Osteocyte (in vitro differentiated cells): ENCODE measurements at regions not wholly inside any gene's neighbourhood (a gene's known extent, or its start where the extent isn't known, plus 50 kb on each side); places are given as distances from the start of the nearest gene placed in this dataset.

Source experiments
- DNase-seq: peaks from one replicate; pipeline ENCODE4 v3.0.0; 2021; ENCODE audit warnings: mixed read lengths; ENCODE audit not compliant: unreplicated experiment; ENCODE audit errors: extremely low spot score
- H3K27ac Mint-ChIP-seq: one replicate; pipeline ENCODE4 v1.8.0; 2021; ENCODE audit warnings: mild to moderate bottlenecking, mixed read lengths; ENCODE audit not compliant: unreplicated experiment
- H3K27me3 Mint-ChIP-seq: one replicate; pipeline ENCODE4 v1.8.0; 2021; ENCODE audit warnings: mixed read lengths; ENCODE audit not compliant: unreplicated experiment
- H3K36me3 Mint-ChIP-seq: one replicate; pipeline ENCODE4 v1.8.0; 2021; ENCODE audit warnings: mixed read lengths; ENCODE audit not compliant: unreplicated experiment
- H3K4me1 Mint-ChIP-seq: one replicate; pipeline ENCODE4 v1.8.0; 2021; ENCODE audit warnings: mixed read lengths; ENCODE audit not compliant: unreplicated experiment
- H3K4me3 Mint-ChIP-seq: one replicate; pipeline ENCODE4 v1.8.0; 2021; ENCODE audit warnings: mild to moderate bottlenecking, moderate library complexity, mixed read lengths; ENCODE audit not compliant: unreplicated experiment
- H3K9me3 Mint-ChIP-seq: one replicate; pipeline ENCODE4 v1.8.0; 2021; ENCODE audit warnings: mixed read lengths; ENCODE audit not compliant: unreplicated experiment
- TF ChIP-seq, protein P1 (sequence below): fragments of 200-600 bp; sonication (generic); IDR thresholded peaks from 2 replicates; pipeline ENCODE4 v1.5.0; 2021; ENCODE audit warnings: antibody characterized with exemption, mild to moderate bottlenecking, moderate library complexity

DNA sequence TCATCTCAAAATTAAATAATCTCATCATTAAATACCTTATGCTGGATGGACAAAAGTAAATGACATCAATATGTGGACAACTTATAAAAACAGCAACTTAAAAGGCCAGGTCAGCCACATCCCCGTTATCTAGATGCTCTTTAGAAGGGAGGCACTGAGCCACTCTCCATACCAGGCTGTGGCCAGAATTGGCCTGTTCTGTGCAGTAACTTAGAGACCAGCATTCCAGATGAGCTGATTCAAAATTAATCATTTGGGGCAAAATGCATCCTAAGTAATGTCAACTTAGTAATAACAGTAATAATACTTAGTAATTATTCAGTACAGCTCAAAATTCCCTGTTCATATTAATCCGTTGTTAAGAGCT is 373.6 kb downstream of the FBXW7 start:
- Mint-ChIP-seq H3K27me3 (peaks cover 64% of the 10 kb centered on the region), H3K27ac (no peak overlapping the region), H3K4me3 (no peak overlapping the region), H3K9me3 (no peaks in the 10 kb centered on the region), H3K36me3 (no peaks in the 10 kb centered on the region), H3K4me1 (no peaks in the 10 kb centered on the region)
- TF ChIP-seq, protein P1, sequence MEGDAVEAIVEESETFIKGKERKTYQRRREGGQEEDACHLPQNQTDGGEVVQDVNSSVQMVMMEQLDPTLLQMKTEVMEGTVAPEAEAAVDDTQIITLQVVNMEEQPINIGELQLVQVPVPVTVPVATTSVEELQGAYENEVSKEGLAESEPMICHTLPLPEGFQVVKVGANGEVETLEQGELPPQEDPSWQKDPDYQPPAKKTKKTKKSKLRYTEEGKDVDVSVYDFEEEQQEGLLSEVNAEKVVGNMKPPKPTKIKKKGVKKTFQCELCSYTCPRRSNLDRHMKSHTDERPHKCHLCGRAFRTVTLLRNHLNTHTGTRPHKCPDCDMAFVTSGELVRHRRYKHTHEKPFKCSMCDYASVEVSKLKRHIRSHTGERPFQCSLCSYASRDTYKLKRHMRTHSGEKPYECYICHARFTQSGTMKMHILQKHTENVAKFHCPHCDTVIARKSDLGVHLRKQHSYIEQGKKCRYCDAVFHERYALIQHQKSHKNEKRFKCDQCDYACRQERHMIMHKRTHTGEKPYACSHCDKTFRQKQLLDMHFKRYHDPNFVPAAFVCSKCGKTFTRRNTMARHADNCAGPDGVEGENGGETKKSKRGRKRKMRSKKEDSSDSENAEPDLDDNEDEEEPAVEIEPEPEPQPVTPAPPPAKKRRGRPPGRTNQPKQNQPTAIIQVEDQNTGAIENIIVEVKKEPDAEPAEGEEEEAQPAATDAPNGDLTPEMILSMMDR = no peak
- no peak for DNase-seq

DNA sequence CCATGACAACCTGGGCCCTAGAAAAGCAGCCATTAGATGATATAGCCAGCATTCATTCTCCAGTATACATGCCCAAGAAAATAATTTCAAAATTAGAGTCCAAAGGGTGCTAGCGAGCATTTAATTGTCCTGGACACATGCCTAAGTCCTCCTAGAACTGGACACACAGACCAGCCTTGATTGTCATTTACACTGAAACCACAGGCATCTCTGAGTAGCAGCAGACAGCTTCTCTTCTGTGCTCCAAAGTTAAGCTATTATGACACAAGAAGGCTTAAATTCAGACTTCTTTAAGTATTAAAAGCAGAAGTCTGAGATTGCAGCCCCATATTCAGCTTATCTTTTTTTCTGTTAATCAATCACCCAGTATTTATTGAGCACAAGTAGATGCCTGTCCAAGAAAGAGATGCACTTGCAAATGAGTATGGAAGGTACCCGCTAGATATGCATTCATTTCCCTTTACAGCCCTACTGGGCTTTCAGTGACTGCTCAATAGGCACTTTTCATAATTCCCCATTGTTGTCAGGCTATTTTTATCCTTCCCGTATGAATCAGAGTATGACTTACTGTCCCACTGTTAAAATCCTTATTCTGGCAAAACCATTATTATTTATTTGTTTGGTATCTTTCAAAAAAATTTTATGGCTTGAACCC is 374.1 kb downstream of the FBXW7 start:
- Mint-ChIP-seq H3K9me3 (no peaks in the 10 kb centered on the region), H3K27ac (no peak overlapping the region), H3K4me1 (no peaks in the 10 kb centered on the region), H3K27me3 (peaks cover 64% of the 10 kb centered on the region), H3K4me3 (no peak overlapping the region), H3K36me3 (no peaks in the 10 kb centered on the region)
- DNase-seq = no peak
- TF ChIP-seq, protein P1 = no peak

DNA sequence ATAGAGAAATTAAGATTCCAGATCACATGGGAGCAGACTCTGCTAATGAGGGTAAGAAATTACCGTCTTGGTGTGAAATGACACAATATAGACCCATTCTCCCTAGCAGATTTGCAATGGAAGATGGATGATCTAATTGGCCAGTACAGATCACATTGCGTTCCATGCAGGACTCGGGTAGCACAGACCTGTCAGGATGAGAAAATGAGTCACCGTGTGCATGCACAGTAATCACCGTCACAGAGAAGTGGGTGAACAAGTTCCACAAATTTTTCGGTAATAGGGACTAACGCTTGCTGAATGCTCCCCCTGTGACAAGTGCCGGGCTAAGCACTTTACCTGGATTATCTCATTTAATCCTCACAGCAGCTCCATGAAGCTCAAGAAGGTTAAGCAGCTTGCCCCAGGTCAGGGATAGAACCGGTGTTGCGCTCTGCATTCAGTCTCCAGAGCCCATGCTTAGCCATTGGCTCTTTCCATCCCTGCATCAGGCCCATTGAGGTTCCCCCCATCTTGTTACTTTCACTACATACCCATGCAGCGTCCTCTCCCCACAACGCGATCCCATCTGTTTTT is 375.6 kb downstream of the FBXW7 start:
- Mint-ChIP-seq H3K36me3 (no peaks in the 10 kb centered on the region), H3K27ac (no peak overlapping the region), H3K27me3 (peaks cover 60% of the 10 kb centered on the region), H3K4me3 (no peak overlapping the region), H3K4me1 (no peaks in the 10 kb centered on the region), H3K9me3 (no peaks in the 10 kb centered on the region)
- TF ChIP-seq, protein P1 = no peak
- no peak for DNase-seq

DNA sequence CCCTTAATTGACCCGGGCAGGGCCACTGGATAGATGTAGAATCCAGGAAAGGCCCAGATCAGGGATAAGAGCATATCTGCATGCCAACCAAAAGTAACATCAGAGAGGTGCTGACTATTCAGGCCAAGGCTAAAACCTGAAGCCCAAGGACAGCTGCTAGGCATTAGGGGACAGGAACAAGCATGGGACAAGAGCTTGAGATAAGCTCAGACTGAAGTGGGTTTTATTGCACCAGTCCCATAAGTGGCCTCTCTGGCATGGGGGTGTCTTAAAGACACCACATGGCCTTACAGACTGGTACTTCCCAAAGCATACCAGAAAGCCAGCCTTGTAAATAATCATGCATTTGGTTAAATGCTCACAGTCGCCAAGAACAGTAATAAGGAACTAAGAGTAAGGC is 376.1 kb downstream of the FBXW7 start:
- Mint-ChIP-seq H3K9me3 (no peaks in the 10 kb centered on the region), H3K36me3 (no peaks in the 10 kb centered on the region), H3K4me3 (no peak overlapping the region), H3K27ac (no peak overlapping the region), H3K4me1 (no peaks in the 10 kb centered on the region), H3K27me3 (peaks cover 64% of the 10 kb centered on the region)
- TF ChIP-seq, protein P1 = no peak
- no peak for DNase-seq

DNA sequence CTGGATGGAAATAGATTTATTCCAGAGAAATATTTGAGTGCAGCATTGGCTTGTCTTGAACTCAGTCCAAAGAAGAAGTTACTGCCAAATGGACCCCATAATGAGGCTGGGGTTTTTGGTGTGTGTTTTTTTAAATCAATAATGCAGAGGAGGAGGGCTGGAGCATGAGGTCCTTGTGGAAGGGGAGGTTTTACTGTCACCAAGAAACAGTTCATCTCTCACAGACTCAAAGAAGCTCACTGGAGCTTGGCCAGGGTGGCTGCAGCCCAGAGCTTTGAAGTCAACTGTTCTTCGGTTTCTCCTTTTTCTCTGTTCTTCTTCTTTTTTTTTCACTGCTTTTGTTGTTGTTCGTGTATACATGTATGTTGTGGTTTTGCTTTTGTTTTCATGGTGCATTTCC is 377.7 kb downstream of the FBXW7 start:
- no peaks in the 10 kb centered on the region for H3K4me1 Mint-ChIP-seq
- no peak overlapping the region for H3K4me3 Mint-ChIP-seq
- no peaks in the 10 kb centered on the region for H3K36me3 Mint-ChIP-seq
- TF ChIP-seq, protein P1 = no peak
- peaks cover 66% of the 10 kb centered on the region for H3K27me3 Mint-ChIP-seq
- no peaks in the 10 kb centered on the region for H3K9me3 Mint-ChIP-seq
- DNase-seq = no peak
- H3K27ac Mint-ChIP-seq = no peak overlapping the region
